Activated effector memory CD4-positive, alpha-beta T cell treated with anti-CD3 and anti-CD28 coated beads, Interleukin-2, amount 50 U/mL, for 16 hours (primary cell): ENCODE measurements at regions not wholly inside any gene's neighbourhood (a gene's known extent, or its start where the extent isn't known, plus 50 kb on each side); places are given as distances from the start of the nearest gene placed in this dataset.

Source experiments
- DNase-seq: peaks from one replicate; pipeline ENCODE4 v3.0.0-alpha.2; 2020

DNA sequence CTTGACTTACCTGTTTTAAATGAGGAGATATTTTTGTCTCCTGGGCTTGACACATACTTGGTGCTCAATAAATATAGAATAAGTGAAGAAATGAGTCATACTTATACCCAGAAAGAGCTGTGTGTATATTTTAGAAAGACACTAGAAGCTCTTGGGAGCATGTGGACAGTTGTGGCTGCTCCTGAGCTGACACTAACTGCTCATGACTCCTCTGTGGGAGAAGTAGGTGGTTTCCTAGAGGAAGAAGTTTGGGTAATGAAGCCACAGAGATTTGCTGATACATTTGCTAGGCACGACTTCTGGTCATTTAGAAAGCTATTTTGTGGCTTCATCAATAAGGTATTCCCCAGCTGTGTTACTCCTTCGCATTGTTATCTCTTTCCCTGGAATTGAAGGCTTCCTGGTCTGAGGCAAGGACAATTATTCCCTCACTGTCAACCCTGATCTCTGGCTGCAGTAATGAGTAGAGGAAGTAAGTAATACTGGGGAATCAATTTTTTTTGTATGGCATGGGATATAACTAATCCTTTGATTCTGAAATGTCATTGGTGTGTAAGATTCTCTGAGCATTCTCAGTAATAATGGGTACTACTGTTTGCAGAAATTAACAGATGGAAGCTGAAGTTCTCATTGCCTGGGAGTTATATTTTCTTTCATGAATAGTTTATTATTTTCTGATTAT is 79.6 kb upstream of the DCBLD2 start:
- DNase-seq = no peak

DNA sequence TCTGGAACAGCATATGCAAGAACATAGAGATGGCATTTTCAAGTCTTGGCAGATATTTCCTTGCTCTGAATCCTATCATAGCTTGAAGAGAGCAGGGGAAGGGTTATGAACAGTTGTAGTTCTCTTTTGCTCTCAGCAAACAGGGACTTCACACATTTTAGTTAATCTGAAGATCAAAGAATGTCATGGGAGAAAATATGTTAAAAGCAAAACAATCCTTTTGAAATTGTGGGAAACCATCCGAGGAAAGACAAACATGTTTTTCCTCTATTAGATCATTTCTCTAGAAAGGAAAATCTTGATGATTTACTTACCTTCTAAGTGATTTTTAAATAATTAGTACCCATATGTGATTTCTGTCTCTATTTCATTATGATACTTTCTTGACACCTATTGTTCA is 77.8 kb upstream of the DCBLD2 start:
- no peak for DNase-seq

DNA sequence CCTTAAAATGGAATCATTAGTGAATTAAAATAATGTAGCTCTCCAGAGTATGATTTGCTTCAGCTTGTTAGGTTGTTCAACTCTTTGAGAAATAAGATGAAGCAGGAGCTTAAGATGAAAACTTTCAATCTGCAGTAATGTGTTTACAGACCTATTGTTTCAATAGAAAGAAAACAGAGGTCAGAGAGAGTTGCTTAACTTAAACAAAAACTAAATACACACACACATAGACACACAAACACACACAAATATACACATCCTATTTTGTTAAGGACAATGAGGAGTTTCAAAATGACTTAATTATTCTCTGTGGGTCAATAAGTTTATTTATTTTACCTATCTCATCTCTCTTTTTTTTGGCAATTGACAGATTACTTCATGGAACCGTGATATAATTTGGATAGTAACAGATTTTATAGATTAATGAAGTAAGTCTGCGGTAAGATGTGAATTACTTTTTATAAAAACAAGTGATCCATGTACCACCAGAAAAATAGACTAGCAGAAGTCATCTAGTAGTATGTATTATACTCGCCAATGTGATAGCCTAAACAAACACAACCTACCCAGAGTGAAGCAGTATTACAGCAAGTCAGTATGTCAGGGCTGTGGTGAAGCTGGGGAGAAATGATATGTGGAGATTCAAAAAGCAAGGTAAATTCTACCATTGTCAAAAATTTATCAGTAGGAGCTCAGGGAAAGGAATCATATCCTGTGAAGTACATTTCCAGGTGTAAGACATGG is 76.7 kb upstream of the DCBLD2 start:
- DNase-seq = no peak

DNA sequence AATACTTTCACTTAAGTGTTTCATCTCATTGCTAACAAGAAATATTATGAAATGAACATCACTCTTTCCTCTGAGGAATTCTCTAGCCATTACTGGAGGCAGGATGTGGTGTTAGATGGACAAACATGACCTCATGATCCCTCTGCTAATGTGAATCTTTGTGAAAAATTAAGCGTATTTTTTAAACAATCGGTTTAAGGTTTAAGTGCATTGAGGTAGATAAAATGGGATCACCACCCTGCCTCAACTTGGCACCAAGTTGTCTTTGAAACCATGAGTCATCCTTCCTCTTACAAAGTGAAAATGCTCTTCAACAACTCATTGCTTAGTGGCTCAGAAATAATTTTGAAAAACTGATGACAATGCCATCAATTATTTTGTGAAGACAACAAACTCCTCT is 76.0 kb upstream of the DCBLD2 start:
- no peak for DNase-seq

DNA sequence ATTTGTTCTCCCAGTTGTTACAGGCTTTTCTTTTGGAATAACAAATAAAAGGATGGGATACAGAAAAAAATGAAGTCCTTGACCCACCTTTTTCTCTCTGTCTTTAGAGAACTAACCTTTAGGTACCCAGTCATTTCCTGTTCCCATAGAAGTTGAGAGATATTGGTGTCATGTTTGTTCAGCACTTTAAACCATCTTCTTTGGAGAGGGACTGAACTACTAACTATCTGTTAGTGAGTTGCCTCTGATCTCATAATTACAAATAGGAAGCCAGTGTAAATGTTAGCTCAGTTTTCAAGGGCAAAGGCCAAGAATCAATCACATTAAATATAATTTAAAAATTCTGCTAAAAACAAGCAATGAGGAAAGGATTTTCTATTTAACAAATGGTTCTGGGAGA is 72.9 kb upstream of the DCBLD2 start:
- no peak for DNase-seq

DNA sequence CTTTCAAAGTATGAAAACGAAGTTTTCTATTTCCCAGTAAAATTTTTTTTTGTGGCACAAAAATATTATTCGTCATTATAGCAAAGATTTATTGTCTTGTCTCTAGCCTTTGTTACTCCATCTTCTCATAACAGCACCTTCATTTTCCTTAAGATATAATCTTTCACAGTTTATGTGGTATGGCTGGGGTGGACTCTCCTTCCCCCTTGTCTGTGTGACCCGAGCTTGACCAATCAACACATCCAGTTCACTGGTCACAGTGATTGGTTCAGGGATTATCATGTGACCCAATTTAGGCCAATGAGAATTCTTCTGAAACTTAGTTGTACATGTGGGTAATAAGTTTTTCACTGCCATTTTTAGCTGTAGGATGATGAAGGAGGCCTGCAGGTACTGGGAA is 71.2 kb upstream of the DCBLD2 start:
- DNase-seq = no peak

DNA sequence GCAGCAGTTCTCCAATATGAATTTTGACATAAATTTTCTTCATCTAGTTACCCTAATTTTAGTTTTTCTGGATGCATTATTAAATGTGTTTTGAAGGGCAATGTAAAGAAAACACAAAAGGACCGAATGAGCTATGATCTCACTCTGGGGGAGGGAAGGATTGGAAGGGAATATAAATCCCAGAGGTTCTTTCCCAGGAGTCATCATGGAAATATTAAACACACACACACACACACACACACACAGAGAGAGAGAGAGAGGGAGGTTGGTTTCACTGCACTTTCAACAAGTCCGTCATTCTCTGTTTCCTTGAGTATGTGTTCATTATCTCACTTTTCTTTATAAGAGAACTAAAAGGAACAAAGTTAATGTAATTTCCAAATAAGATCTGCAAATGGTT is 70.7 kb upstream of the DCBLD2 start:
- no peak for DNase-seq

DNA sequence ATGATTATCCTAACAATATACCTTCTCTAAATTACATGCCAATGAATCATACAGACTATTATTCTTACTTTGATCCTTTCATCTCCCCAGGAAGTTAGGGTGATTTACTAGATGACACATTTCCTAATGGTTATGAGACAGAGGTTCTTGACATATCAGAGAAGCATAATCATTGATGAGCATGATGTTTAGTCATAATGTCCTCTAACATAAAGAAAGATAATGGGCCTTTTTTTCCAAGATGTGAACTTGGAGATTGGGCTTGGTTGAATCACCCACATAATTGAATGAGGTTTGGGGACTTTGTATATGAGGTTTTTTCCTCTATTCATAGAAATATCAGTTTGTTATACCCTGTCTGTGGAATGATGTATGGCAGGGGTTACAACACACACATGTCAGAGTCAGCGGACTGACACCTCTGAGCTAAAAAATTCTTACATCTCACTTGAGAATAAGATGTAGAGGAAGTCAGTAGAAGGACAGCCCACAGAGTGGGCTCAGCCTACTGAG is 69.7 kb upstream of the DCBLD2 start:
- DNase-seq = no peak

DNA sequence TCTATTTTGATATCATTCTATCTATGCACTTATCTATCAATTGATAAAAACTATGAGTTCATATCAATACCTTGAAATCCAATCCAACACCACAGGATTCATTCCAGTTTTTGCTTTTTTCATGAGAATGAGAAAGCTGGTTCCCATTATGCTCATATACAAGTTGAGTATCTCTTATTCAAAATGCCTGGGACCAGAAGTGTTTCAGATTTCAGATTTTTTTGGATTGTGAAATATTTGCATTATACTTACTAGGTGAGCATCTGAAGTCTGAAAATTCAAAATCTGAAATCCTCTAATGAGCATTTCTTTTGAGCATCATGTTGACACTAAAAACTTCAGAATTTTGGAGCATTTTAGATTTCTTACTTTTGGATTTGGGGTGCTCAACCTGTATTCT is 67.8 kb upstream of the DCBLD2 start:
- no peak for DNase-seq

DNA sequence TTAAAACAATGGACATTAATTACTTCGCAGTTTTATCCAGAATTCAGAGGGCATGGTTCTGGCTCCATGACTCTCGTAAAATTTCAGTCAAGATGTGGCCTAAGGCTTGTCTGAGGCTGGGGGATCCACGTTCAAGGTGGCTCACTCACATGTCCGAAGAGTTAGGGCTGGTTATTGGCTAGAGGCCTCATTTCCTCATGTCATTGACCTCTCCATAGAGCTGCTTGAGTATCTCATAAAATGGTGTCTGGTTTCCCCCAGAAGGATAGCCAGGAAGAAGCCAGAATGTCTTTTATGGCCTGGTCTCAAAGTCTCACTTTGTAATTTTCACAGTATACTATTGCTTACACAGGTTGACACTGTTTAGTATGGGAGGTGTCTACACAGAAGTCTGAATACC is 67.3 kb upstream of the DCBLD2 start:
- DNase-seq = no peak

DNA sequence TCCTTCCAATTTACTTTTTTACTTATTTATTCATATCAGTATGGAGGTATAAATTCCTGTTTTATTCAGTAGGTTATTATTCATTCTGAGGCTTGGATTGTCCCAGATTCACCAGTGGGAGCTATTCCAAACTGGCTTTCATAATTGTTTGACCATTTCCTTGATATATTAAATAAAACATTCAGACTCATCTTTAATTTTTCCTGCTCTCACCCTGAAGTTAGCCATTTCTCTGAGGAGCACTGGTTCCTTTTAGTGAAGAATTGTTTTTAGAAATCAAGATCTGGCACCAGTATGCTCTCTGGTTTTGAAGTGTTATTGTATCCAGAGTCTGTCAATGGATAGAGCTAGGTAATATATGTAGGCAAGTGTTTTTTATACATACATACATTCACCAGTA is 66.9 kb upstream of the DCBLD2 start:
- DNase-seq = no peak

DNA sequence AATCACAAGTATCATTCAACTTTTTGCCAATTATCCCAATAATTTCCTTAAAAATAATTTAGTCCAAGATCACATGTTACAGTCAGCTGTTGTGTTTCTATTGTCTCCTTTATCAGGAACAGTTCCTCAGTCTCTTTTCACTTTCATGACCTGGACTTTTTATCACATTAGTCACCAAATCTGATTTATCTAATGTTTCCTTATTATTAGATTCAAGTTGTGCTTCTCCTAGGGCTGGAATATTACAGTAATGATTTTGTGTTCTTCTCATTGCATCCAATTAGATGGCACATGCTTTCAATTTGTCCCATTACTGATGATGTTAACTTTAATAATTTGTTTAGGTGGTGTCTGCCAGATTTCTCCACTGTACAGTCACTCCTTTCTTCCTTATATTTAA is 66.3 kb upstream of the DCBLD2 start:
- DNase-seq = no peak

DNA sequence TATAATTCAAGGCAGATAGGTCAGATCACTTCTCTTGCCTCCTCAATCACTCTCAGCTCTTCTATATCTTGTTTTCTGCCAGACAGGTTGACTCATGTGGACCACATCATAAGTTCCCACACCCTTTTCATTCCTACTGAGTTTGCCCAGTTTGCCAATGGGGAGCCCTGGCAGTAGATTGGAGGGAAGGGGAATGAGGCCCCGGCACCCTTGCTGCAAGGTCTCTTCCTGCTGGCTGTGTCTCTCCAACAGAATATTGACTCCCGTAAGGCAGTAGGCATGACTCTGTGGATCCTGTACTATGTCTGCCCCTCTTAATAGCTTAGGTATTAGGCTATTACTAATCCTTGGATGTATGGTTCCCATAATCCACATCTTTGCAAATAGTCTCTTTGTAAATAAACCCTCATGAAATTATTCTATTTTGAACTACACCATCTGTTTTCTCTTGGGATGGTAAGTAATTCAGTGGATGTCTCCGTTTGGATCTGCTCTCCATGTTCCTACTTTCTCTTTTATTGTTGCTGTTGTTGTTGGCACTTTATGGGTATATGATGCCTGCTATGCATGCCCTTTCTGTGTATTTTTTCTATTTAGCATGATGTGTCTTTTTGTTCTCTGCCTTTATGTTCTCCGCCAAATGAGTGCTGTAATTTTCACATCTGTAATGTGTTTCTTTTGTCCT is 65.5 kb upstream of the DCBLD2 start:
- DNase-seq = no peak

DNA sequence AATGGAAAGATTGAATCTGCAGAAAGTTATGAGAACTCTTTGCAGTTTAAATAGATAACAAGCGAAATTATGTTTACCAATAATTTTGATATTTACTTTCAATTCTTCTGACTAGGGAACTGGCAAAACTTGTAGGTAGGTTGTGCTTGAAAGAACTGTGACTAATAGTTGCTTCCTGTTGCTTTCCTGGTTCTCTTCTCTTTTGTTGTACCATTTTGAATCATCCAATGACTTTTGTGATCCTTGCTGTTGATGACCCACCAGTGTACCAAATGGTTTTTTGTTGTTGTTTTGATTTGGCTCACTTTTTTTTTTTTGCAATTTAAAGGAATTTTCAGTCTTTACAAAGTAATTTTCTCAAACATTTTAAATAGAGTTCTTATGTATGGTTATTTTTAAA is 64.9 kb upstream of the DCBLD2 start:
- no peak for DNase-seq

DNA sequence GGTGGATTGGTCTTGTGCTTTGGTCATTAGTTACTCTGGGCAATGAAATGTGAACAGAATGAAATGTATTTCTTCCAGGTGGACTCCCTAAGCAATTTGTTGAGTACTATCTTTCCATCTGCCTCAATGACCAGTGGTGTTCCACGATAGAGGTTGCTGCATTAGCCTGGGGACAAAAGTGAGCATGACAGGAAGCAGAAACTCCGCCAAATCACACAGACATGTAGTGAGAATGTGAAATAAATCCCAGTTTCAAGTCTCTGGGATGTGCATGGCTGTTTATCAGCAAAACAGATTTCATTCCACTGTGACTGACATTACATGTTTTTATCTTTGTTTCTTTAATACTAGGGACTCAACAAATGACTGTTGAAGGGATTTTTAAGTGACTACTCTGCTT is 63.3 kb upstream of the DCBLD2 start:
- DNase-seq = no peak

DNA sequence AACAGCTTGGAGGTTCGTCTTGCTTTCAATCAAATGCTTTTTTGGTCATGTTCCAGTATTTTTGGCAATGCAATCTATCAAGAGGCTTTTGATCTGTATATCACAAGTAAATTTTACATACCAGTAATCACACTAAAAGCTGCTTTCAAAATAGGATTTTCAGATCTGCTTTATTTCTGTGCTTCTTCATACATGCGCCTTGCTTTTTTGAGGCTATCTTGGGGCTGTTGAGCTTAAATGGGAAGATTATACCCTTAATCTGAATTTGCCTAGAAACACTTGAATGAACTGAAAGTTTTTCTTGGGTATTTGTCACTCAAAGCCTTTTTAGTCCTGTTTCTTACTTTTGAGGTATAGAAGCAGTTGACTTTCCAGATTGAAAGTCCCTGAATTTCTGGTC is 62.1 kb upstream of the DCBLD2 start:
- DNase-seq = no peak

DNA sequence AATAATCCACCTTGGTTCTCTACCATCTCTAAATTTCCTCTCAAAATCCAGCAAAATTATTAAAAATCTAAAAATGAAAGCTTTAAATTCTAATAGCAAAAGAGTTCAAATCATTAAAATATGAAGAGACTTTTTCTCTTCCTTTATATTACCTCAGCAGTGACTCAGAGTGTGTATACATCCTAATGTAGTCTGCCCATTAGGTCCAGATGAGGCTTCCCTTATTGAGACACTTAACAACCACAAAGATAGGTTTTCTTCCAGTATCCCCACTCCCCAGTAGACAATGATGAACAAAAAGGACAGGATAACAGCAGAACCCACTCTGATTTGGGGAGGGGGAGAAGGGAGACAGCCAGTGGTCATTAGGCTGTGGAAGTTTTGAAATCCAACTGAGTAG is 61.5 kb upstream of the DCBLD2 start:
- no peak for DNase-seq

DNA sequence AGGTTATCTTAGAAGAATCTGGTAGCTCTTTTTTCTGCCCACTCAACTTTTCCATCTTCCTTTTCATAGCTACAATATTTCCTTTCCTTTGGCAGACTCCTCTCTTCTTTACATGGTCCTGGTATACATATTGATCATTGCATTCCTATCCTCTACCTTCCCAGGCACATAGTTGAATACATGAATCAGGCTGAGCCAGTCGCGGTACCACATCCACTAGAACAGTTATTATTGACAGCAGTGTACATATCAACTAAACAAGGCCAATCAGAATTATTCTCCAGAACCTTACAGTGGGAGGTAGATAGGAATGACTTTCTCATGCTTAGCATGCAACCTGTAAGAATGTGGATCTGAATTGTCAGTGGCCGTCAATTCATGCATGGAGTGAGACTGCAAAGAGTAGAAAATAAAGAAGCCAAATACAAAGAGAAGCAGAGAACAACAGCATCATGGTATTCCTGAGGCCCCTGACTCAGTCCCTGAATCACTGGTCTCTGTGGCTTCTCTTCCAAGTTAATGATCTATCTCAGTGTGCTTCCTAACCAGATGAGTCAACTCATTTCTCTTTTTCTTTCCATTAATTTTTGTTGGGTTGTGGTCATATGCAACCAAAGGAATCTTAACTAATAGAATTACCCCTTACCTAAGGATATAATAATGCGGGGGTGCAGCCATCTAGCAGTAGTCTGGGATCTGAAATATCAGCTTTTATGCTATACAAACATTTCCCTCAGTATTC is 60.9 kb upstream of the DCBLD2 start:
- DNase-seq = no peak

DNA sequence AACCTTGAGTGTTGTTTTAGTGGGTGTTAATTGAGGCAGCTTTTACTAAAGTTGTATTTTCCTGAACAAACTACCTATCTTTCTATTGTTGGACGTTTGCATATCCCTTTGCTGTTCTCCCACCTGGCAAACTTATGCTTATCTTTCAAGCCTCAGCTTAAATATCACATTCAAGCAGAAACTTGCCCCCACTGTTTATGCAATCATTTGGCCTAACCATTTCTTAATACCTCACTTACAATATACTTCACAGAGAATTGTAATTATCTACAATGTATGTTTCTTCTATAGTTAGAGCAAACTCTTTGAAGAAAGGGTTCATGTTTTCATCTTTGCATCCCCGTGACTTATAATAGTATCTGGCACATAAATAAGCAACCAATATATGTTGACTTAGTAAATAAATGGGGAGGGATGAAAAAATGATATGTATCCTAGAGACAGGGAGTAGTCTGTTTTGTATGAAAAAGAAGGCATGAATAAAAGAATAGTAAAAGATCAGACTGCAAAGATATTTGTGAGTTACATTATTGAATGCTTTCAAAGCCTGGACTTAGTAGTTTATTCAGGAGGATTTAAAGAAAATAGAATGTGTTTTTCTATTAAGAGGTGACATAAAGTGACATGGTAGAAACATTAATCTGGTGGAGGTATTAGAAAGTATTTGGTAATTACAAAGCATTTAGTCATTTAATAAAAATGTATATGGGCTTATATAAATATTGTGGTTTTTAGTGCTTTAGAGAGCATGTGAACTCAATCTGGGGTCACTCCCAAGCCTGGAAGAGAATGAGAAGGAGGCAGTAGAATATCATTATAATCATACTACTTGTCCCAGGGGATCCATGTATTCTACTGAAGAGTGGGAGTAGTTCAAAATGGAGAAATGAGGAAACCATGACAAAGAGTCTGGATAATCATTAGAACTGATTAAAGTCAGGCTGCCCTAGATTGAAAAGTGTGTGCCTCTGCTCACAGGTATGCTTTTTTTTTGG is 60.0 kb upstream of the DCBLD2 start:
- no peak for DNase-seq

DNA sequence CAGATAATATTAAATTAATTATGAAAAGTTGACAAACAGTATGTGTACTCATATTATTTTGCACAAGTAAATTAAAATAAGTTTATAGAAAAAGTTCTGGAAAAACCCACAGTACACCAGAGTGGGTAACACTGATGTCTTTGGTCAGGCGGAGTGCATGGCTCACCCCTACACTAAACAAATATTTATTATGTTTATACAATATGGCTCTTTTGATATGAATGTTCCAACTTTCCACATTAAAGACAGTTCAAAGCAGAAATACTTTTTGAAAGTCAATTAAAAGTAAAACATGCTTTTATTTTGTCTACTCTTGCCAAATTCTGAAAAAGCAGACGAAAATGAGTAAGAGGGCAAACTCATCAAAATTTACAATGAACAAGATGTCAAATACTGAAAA is 56.2 kb upstream of the DCBLD2 start:
- DNase-seq = no peak

DNA sequence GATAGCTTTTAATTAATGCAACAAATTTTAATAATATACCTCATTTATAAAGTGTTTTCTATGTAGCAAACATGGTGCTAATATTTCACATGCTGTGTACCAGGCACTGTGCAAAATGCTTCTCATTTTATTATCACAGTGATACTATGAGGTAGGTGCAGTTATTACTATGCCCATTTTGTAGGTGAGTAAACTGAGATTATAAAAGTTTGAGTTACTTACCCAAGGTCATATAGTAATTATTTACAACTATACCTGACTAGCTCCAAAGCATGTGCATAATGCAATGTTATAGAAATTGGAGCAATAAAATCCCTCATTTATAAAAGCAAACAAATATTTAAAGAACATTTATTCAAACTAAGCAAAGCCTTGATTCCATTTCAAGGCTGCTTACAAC is 54.5 kb upstream of the DCBLD2 start:
- no peak for DNase-seq
